Middle frontal gyrus (tissue), 1 donor: ENCODE measurements at regions not wholly inside any gene's neighbourhood (a gene's known extent, or its start where the extent isn't known, plus 50 kb on each side); places are given as distances from the start of the nearest gene placed in this dataset.

Source experiments
- DNase-seq: peaks from one replicate; pipeline ENCODE4 v3.0.0-alpha.2; 2015; ENCODE audit warnings: low spot score; ENCODE audit errors: extremely low spot score

GRCh38 chr22:27577574-27577969 lies 224.0 kb downstream of the MN1 start:
- no peak for DNase-seq

DNA sequence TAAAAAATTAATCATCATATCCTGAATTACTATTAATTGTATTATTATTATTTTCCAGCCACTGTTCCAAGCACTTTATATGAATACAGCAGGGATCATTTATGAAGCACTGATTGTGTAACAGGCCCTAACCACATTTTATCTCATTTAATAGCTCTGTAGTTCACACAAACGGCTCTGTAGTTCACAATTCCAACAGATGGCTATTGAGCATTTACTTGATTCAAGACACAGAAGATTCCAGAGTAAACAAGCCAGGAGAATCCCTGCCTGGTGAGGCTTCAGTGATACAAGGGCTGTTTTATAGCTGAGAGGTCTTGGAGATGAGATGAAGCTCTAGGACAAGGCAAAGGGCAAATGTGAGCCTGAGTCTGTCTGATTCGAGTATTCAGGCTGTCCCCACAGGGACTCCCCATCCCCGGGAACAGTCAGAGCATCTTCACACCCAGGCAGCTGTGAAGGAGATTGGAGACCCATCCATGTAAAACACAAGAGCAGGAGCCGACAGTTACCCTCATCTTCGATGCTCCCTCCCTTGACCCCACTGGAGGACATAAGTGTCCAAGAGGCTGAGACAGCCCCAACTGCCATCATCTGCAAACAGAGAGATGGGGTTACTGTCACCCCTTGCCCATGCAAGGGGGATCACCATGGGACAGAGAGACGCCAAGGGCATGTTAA lies 222.5 kb downstream of the MN1 start:
- no peak for DNase-seq

- DNase-seq: no peak
These were observed 221.2 kb downstream of the MN1 start for GRCh38 chr22:27580311-27580897.

DNA sequence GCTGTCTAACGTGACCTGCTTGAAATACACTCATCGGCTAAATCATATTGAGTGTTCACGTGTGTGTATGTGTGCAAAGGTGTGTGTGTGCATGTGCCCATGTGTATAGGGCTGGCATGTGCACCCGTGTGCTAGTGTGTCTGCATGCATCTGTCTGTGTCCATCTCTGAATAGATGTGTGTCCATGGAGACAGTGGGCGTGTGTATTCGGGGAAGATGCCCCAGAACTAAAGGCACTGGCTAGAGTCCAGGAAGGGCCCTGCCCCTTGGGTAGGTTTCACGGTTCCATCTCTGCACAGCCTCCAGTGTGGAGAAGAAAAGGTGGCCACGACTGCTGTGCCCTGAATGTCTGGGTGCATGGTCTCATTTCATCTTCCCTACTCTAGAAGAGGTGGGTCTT lies 220.3 kb downstream of the MN1 start:
- DNase-seq: no peak

GRCh38 chr22:27581688-27582087 lies 219.9 kb downstream of the MN1 start:
- peak; percentile 53 for DNase-seq

DNA sequence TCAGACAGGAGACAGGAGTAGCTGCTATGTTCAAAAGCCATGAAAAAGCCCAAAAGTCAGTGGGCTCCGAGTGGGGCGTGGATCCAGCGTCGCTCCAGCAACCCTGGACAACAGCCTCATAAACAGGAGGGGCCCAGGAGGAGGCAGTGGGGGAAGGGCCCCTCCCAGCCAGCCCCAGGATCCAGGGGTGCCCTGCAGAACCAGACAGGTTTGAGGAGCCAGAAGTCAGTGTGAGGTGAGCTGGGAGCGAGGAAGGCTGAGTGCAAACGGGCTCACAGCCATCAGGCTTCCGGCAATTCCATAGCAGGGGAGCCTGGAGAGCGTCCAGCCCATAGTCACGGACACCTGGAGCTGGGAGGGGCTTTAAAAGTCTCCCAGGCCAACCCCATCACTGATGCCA lies 217.7 kb downstream of the MN1 start:
- DNase-seq: no peak

DNA sequence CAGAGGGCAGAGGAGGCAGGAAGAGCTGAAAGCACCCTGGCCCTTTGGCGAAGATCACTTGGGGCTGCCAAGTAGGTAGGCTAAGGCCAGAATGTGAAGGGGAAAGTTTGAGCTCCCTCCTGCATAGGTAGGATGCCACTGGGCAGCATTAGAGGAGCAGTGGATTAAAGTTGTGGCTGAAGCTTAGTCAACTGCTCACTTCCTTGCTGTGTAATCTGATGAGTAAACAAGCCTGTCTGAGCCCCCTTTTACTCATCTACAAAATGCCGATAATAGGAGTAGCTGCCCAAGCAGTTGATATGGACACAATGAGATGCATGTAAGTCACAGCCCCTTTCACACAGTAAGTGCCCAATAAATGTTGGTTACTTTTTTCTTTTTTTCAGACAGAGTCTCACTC lies 216.4 kb downstream of the MN1 start:
- no peak for DNase-seq

- DNase-seq: no peak
These were observed 213.3 kb downstream of the MN1 start for GRCh38 chr22:27588268-27588667.

DNA sequence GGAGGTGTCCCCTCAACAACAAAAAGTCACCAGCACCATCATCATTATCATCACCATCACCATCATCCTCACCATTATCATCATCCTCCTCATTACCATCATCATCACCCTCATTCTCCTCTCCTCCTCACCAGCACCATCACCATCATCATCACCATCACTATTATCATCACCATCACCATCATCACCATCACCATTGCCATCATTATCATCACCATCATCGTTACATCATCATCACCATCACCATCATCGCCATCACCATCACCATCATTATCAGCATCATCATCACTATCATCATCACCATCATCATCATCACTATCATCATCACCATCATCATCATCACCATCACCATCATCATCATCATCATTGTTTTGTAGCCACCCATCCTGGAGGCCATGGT lies 212.6 kb downstream of the MN1 start:
- no peak for DNase-seq

DNA sequence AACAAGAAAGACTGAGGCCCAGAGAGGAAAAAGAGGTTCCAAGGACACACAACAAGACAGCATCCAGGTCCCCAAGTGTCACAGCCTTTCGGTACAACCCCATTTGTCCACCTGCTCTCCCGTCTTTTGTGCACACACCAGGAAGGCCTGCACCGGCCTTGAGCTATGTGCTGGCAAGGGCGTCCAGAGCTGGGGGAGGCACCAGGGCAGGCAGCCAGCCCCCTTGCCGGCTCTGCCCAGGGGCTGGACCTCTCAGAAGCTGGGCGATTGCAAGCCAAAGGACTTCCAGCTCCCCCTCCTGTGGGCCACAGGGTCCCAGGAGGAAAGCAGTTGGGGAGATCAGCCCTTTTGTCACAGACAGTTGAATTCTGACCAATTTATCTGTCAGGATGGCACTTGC lies 210.5 kb downstream of the MN1 start:
- no peak for DNase-seq

DNA sequence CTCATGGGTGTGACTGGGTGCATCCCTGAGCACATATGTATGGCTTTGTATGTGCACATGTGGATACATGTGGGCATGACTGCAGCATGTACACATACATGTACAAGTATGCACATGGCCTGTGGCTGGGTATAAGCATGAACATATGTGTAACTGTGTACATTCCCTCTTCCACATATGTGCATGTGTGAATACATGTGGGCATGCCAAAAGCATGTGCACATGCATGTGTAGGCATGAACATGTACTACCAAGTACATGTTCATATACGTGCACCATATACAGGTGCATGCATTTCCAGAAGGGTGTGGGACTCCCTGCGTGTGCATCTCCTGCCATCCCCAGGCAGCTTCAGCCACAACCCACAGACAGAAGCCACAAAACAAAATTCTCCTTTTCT lies 208.2 kb downstream of the MN1 start:
- no peak for DNase-seq

DNA sequence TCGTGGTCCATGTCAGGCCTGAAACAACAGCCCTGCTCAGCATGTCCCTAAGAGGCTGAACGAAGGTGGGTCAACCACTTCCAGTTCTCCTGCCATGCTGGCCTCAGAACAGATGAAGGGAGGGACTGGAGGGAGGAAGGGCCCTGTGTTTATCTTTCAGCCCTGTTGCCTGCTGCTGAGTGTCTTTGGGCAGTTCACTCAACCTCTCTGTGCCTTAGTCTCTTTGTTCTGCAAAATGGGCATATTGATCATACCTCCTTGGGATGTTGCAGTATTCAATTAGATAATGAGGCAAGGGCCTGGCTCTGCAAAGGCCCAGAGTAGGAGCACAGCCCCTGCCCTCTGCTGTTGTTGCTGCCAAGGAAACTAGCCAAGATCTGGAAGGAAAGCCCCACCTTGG lies 207.5 kb downstream of the MN1 start:
- DNase-seq: no peak

GRCh38 chr22:27594474-27595134 lies 207.0 kb downstream of the MN1 start:
- no peak for DNase-seq

GRCh38 chr22:27596133-27596870 lies 205.3 kb downstream of the MN1 start:
- DNase-seq: no peak

DNA sequence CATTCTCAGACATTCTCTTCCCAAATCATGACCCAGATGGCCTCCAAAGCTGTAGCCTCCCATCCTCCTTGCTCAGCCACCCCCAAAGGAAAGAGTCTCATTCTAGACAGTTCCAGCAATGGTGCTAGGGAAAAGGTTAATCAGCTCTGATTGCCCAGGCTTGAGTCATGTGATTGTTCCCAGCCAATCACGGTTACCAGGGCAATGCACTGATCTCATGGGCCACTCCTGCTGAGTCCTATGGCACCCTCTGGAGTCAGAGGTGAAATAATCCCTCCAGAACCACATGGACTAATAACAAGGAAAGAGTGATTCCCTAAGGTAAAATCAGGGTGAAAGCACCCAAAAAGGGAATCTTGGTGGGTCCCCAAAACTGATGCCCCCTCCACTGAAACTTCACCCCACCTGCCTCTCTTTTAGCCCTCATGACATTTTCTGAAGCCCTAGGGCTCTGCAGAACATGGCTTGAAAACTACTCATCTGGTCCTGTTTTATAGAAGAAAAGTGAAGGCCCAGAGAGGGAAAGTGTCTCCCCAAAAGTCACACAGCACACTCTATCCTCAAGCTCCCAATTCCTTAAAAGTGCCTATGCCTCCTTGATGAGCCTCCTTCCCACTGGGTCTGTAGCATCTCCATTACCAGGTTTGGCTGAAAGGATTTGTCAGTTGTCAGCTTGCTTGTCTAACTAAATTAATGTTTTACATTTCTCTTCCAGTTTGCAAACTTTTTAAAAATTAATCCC lies 203.7 kb downstream of the MN1 start:
- DNase-seq: no peak

GRCh38 chr22:27598792-27599191 lies 202.8 kb downstream of the MN1 start:
- DNase-seq: no peak

DNA sequence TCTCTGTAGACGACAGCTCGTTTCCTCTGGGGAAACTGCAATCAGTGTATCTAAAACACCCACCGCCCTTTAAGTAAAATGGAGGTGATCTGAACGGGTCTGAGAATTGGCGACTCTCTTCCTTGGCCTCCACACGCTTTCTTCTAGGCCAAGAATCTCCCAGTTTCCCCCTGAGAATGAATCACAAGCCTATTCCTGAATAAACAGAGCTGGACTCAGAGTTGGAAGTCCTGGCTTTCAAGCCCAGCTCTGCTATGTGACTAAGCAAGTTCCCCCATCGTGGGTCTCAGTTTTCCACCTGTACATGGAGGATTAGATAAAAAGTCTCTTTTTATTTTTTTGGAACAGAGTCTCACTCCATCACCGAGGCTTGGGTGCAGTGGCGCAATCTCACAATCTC lies 200.4 kb downstream of the MN1 start:
- DNase-seq: no peak

- DNase-seq: no peak
These were observed 199.2 kb downstream of the MN1 start for GRCh38 chr22:27602390-27602789.

DNA sequence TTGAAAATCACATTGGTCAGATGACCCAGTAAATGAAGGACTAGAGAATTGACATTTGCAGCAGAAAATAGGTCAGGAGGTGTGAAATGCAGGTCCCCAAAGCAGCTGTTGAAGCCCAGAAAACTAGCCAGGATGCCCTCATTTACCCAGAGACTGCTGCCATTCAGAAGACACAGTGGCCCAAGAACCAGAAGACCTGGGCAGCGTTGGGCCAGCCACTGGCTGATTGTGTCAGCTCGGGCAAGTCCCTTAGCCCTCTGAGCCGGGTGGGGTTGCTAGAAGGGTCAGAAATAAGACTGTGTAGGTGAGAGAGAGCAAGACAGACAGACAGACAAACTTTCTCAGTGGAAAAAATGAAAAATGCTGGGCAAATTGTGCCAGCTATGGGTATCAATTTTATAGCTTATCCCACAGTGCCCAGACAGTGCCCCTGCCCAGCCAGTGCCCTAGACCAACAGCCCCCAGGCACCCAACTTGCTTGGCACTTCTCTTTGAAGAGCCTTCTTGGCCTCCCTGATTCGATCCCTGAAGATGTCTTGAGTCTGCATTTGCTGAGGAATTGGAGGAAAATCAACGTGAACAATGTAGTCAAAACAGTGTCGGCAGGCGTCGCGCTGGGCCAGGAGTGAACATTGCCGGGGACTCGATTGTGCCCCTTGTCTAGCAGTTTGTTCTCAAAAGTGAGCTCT lies 198.3 kb downstream of the MN1 start:
- DNase-seq: no peak

DNA sequence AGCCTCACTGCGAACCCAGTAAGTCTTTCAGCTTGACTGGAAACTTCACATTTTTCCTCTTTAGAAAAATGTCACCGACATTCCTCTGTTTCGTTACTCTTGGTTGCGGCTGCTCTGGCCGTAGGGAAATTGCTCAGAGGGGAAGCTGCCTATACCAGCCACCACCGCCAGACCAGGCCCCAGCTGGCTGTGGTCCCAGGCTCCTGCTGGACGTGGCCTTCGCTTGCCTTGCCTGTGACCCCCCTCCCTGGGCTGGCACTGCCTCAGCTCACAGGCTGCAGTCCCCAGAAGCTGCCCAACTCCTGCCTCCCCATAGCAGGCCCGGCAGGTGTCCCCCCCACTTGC lies 197.8 kb downstream of the MN1 start:
- no peak for DNase-seq

- DNase-seq: no peak
These were observed 196.2 kb downstream of the MN1 start for GRCh38 chr22:27605390-27605789.
